Motor neuron (in vitro differentiated cells): ENCODE measurements at regions not wholly inside any gene's neighbourhood (a gene's known extent, or its start where the extent isn't known, plus 50 kb on each side); places are given as distances from the start of the nearest gene placed in this dataset.
A peak's percentile ranks its signal among the peaks of the same experiment; 100 is the strongest.

Source experiments
- ATAC-seq, 8 experiments: fragments of 200-7000 bp; cut with Tn5 transposase; replicated peaks in 6 of 8; 2 replicates each; pipeline ENCODE4 v1.8.0; 2021; ENCODE audit warnings: mild to moderate bottlenecking in 8 of 8, moderate library complexity in 8 of 8
- H3K27ac ChIP-seq, 2 donors: fragments of 250-450 bp; sonication (Bioruptor Pico); 2 replicates each; pipeline ENCODE4 v1.9.0; 2021; ENCODE audit warnings: antibody characterized with exemption in 2 of 2, mild to moderate bottlenecking in 2 of 2, moderate library complexity in 1 of 2
- H3K4me1 ChIP-seq, 2 donors: fragments of 250-450 bp; sonication (Bioruptor Pico); replicated peaks in 1 of 2; 2 replicates each; pipeline ENCODE4 v1.6.1; 2021; ENCODE audit warnings: antibody characterized with exemption in 2 of 2, mild to moderate bottlenecking in 2 of 2, moderate library complexity in 1 of 2
- H3K4me3 ChIP-seq, 5 donors: fragments of 250-450 bp; sonication (Bioruptor Pico); 2 replicates each; pipeline ENCODE4 v1.9.0; 2021; ENCODE audit warnings: antibody characterized with exemption in 5 of 5, mild to moderate bottlenecking in 5 of 5, moderate library complexity in 4 of 5
- WGBS, 10 experiments: fragments of 450-650 bp; shearing (Covaris generic); methylation state at CpG; one replicate each; pipeline ENCODE4 v1.0.0; 2022; 5-methylcytosine and 5-hydroxymethylcytosine counted together
- in situ Hi-C, 9 experiments: fragments of 400-800 bp; cut with MboI; loops; one replicate each; pipeline ENCODE4 v1.15.0; 2021; ENCODE audit warnings: low sequenced_read_pairs in 9 of 9, low pct_unique_long_range_greater_than_20kb in 2 of 9; ENCODE audit not compliant: unreplicated experiment in 9 of 9

- Histone ChIP-seq H3K4me1 (no peaks in the 10 kb centered on the region), H3K4me3 (no peak overlapping the region), H3K27ac (no peak overlapping the region)
- WGBS, 10 experiments: 20 to 100% (median 100%) methylated on average over 1 to 2 of the region's 2 CpGs; no CpG with 5 or more reads in 5 of the 10 experiments
- in situ Hi-C loops: no loop called here
- no peak for ATAC-seq
Measured at GRCh38 chr13:109346060-109346459, 440.3 kb downstream of the IRS2 start.

GRCh38 chr13:109345433-109345941 is 440.9 kb downstream of the IRS2 start:
- in situ Hi-C loops: no loop called here
- Histone ChIP-seq H3K4me1 (no peaks in the 10 kb centered on the region), H3K4me3 (no peak overlapping the region), H3K27ac (no peak overlapping the region)
- WGBS, 10 experiments: 35 to 100% (median 73%) methylated on average over 1 to 5 of the region's 5 CpGs
- ATAC-seq: peak in 2 of 8 experiments; percentile 38 to 41

- H3K27ac ChIP-seq: no peak overlapping the region
- WGBS, 10 experiments: 21 to 81% (median 61%) methylated on average over 4 to 9 of the region's 9 CpGs; no CpG with 5 or more reads in 1 of the 10 experiments
- no peaks in the 10 kb centered on the region for H3K4me1 ChIP-seq
- no peak overlapping the region for H3K4me3 ChIP-seq
- peak in 1 of 8 experiments; percentile 17 for ATAC-seq
- in situ Hi-C loops: no loop called here
Measured at GRCh38 chr13:109344552-109345157, 441.7 kb downstream of the IRS2 start.

- no peak for ATAC-seq
- no peak overlapping the region for H3K27ac ChIP-seq
- H3K4me3 ChIP-seq: no peak overlapping the region
- in situ Hi-C loops: no loop called here
- H3K4me1 ChIP-seq: peaks cover 10 to 25% of the 10 kb centered on the region in 2 donors
- WGBS, 10 experiments: 14 to 100% (median 64%) methylated on average over 1 of the region's 1 CpG; no CpG with 5 or more reads in 4 of the 10 experiments
Measured at GRCh38 chr13:109336730-109337129, 449.7 kb downstream of the IRS2 start.

GRCh38 chr13:109333893-109334651 is 452.3 kb downstream of the IRS2 start:
- no peak for ATAC-seq
- 11 to 80% (median 73%) methylated on average over 1 to 8 of the region's 8 CpGs; no CpG with 5 or more reads in 4 of the 10 experiments for WGBS, 10 experiments
- peaks cover 13 to 35% of the 10 kb centered on the region in 2 donors for H3K4me1 ChIP-seq
- in situ Hi-C loops: no loop called here
- H3K27ac ChIP-seq: no peak overlapping the region
- no peak overlapping the region for H3K4me3 ChIP-seq

GRCh38 chr13:109332506-109333499 is 453.6 kb downstream of the IRS2 start:
- in situ Hi-C loops: no loop called here
- WGBS, 10 experiments: 47 to 100% (median 90%) methylated on average over 2 to 10 of the region's 26 CpGs; no CpG with 5 or more reads in 1 of the 10 experiments
- ATAC-seq: peak in 2 of 8 experiments; percentile 25 to 29
- Histone ChIP-seq H3K27ac (peak overlapping the region in 1 of 2 donors; percentile 5), H3K4me3 (no peak overlapping the region), H3K4me1 (peaks cover 13 to 35% of the 10 kb centered on the region in 2 donors)

GRCh38 chr13:109331898-109332297 is 454.5 kb downstream of the IRS2 start:
- ATAC-seq: peak; percentile 36 to 99 (median 96)
- 7 to 45% (median 23%) methylated on average over 3 to 10 of the region's 11 CpGs; no CpG with 5 or more reads in 1 of the 10 experiments for WGBS, 10 experiments
- Histone ChIP-seq H3K4me3 (no peak overlapping the region), H3K4me1 (peaks cover 13 to 35% of the 10 kb centered on the region in 2 donors), H3K27ac (peak overlapping the region in 1 of 2 donors; percentile 43)
- in situ Hi-C loops: no loop called here

- Histone ChIP-seq H3K4me3 (no peak overlapping the region), H3K27ac (no peak overlapping the region), H3K4me1 (peaks cover 13 to 35% of the 10 kb centered on the region in 2 donors)
- 16 to 100% (median 93%) methylated on average over 1 to 2 of the region's 2 CpGs; no CpG with 5 or more reads in 1 of the 10 experiments for WGBS, 10 experiments
- no peak for ATAC-seq
- in situ Hi-C loops: no loop called here
Measured at GRCh38 chr13:109331011-109331433, 455.4 kb downstream of the IRS2 start.

GRCh38 chr13:109330123-109330522 is 456.3 kb downstream of the IRS2 start:
- Histone ChIP-seq H3K27ac (no peak overlapping the region), H3K4me1 (peaks cover 13 to 34% of the 10 kb centered on the region in 2 donors), H3K4me3 (no peak overlapping the region)
- in situ Hi-C loops: no loop called here
- no peak for ATAC-seq
- 40 to 100% (median 70%) methylated on average over 1 to 4 of the region's 4 CpGs; no CpG with 5 or more reads in 3 of the 10 experiments for WGBS, 10 experiments

- Histone ChIP-seq H3K4me1 (peaks cover 13 to 24% of the 10 kb centered on the region in 2 donors), H3K4me3 (no peak overlapping the region), H3K27ac (no peak overlapping the region)
- no peak for ATAC-seq
- in situ Hi-C loops: no loop called here
- WGBS, 10 experiments: 33 to 100% (median 50%) methylated on average over 1 to 2 of the region's 4 CpGs; no CpG with 5 or more reads in 6 of the 10 experiments
Measured at GRCh38 chr13:109329175-109329574, 457.2 kb downstream of the IRS2 start.

- WGBS, 10 experiments: 0 to 100% (median 73%) methylated on average over 1 to 7 of the region's 9 CpGs
- Histone ChIP-seq H3K27ac (no peak overlapping the region), H3K4me1 (peaks cover 2 to 8% of the 10 kb centered on the region in 2 donors), H3K4me3 (no peak overlapping the region)
- in situ Hi-C loops: no loop called here
- no peak for ATAC-seq
Measured at GRCh38 chr13:109326601-109327000, 459.8 kb downstream of the IRS2 start.

GRCh38 chr13:109323338-109323737 is 463.0 kb downstream of the IRS2 start:
- no peak for ATAC-seq
- no peak overlapping the region for H3K4me3 ChIP-seq
- 20 to 100% (median 62%) methylated on average over 1 to 4 of the region's 4 CpGs; no CpG with 5 or more reads in 2 of the 10 experiments for WGBS, 10 experiments
- in situ Hi-C loops: no loop called here
- H3K27ac ChIP-seq: no peak overlapping the region
- H3K4me1 ChIP-seq: no peaks in the 10 kb centered on the region
